GM23338 (cell line): ENCODE measurements at regions not wholly inside any gene's neighbourhood (a gene's known extent, or its start where the extent isn't known, plus 50 kb on each side); places are given as distances from the start of the nearest gene placed in this dataset.

Experiments used
- ATAC-seq: fragments of 200-7000 bp; cut with Tn5 transposase; 3 replicates; pipeline ENCODE4 v1.9.1; 2020
- DNase-seq: peaks from one replicate; pipeline ENCODE4 v3.0.0-alpha.2; 2015; ENCODE audit warnings: low spot score
- H2AFZ ChIP-seq: fragments of 200-600 bp; sonication (generic); 2 replicates; pipeline ENCODE4 v1.8.0; 2016; ENCODE audit warnings: antibody characterized with exemption, mild to moderate bottlenecking, moderate library complexity
- H3F3A ChIP-seq: fragments of 200-600 bp; sonication (generic); replicated peaks from 2 replicates; pipeline ENCODE4 v1.8.0; 2017; ENCODE audit warnings: antibody characterized with exemption, mixed run types, low read depth
- H3K27ac ChIP-seq: fragments of 200-600 bp; sonication (generic); 2 replicates; pipeline ENCODE4 v1.6.1; 2016; ENCODE audit warnings: low read depth
- H3K27me3 ChIP-seq: fragments of 200-600 bp; sonication (generic); 2 replicates; pipeline ENCODE4 v1.8.0; 2016; ENCODE audit warnings: mild to moderate bottlenecking, mixed run types, moderate library complexity; ENCODE audit not compliant: insufficient read depth
- H3K36me3 ChIP-seq: fragments of 200-600 bp; sonication (generic); 2 replicates; pipeline ENCODE4 v1.8.0; 2016; ENCODE audit warnings: mild to moderate bottlenecking; ENCODE audit not compliant: insufficient read depth
- H3K4me1 ChIP-seq: fragments of 200-600 bp; sonication (generic); 2 replicates; pipeline ENCODE4 v1.8.0; 2016; ENCODE audit warnings: mild to moderate bottlenecking, moderate library complexity; ENCODE audit not compliant: insufficient read depth
- H3K4me2 ChIP-seq: fragments of 200-600 bp; sonication (generic); 2 replicates; pipeline ENCODE4 v1.7.1; 2017; ENCODE audit warnings: mixed run types
- H3K4me3 ChIP-seq: fragments of 200-600 bp; sonication (generic); 2 replicates; pipeline ENCODE4 v1.6.1; 2016; ENCODE audit warnings: mixed run types
- H3K79me2 ChIP-seq: fragments of 200-600 bp; sonication (generic); replicated peaks from 2 replicates; pipeline ENCODE4 v1.8.0; 2017; ENCODE audit warnings: mild to moderate bottlenecking; ENCODE audit not compliant: insufficient read depth
- H3K9me2 ChIP-seq: fragments of 200-600 bp; sonication (generic); 2 replicates; pipeline ENCODE4 v1.8.0; 2017; ENCODE audit not compliant: insufficient read depth
- H4K20me1 ChIP-seq: fragments of 200-600 bp; sonication (generic); replicated peaks from 2 replicates; pipeline ENCODE4 v1.8.0; 2017; ENCODE audit warnings: mild to moderate bottlenecking; ENCODE audit not compliant: insufficient read depth
- H3K27ac Mint-ChIP-seq: 2 replicates; pipeline ENCODE4 v1.8.0; 2020; ENCODE audit warnings: inconsistent platforms, mild to moderate bottlenecking, moderate library complexity, mixed read lengths
- H3K27me3 Mint-ChIP-seq: 3 replicates; pipeline ENCODE4 v1.8.0; 2022; ENCODE audit warnings: low read depth, mild to moderate bottlenecking, moderate library complexity, mixed read lengths, inconsistent platforms; ENCODE audit not compliant: insufficient read depth, poor library complexity
- H3K36me3 Mint-ChIP-seq: 3 replicates; pipeline ENCODE4 v1.8.0; 2021; ENCODE audit warnings: low read depth, mild to moderate bottlenecking, inconsistent platforms, moderate library complexity, mixed read lengths
- H3K4me1 Mint-ChIP-seq: 3 replicates; pipeline ENCODE4 v1.8.0; 2020; ENCODE audit warnings: mild to moderate bottlenecking, inconsistent platforms, mixed read lengths
- H3K4me3 Mint-ChIP-seq: 3 replicates; pipeline ENCODE4 v1.8.0; 2021; ENCODE audit warnings: moderate library complexity, mild to moderate bottlenecking, inconsistent platforms, mixed read lengths
- H3K9me3 Mint-ChIP-seq: 3 replicates; pipeline ENCODE4 v1.8.0; 2020; ENCODE audit warnings: moderate library complexity, mild to moderate bottlenecking, inconsistent platforms, mixed read lengths
- CREB1 ChIP-seq: fragments of 250-450 bp; sonication (Bioruptor Pico); IDR thresholded peaks from 2 replicates; pipeline ENCODE4 v1.5.0; 2020; ENCODE audit warnings: low read depth, mild to moderate bottlenecking, moderate library complexity
- EZH2 ChIP-seq: fragments of 200-600 bp; sonication (generic); IDR thresholded peaks from one replicate; pipeline ENCODE4 v1.8.0; 2017; ENCODE audit warnings: antibody characterized with exemption, mild to moderate bottlenecking, low read depth; ENCODE audit not compliant: unreplicated experiment
- EZH2phosphoT487 ChIP-seq: fragments of 200-600 bp; sonication (generic); IDR thresholded peaks from one replicate; pipeline ENCODE4 v1.8.1; 2018; ENCODE audit warnings: antibody characterized with exemption; ENCODE audit not compliant: unreplicated experiment
- JUNB ChIP-seq: IDR thresholded peaks from one replicate; pipeline ENCODE4 v1.6.1; 2016; ENCODE audit warnings: antibody characterized with exemption; ENCODE audit not compliant: unreplicated experiment
- NANOG ChIP-seq: IDR thresholded peaks from 2 replicates; pipeline ENCODE4 v1.6.1; 2016; ENCODE audit warnings: antibody characterized with exemption, borderline replicate concordance
- POLR2AphosphoS5 ChIP-seq: IDR thresholded peaks from 2 replicates; pipeline ENCODE4 v1.6.1; 2016; ENCODE audit warnings: antibody characterized with exemption, low read depth
- REST ChIP-seq: IDR thresholded peaks from one replicate; pipeline ENCODE4 v1.6.1; 2018; ENCODE audit warnings: antibody characterized with exemption; ENCODE audit not compliant: unreplicated experiment
- STAT1 ChIP-seq: IDR thresholded peaks from one replicate; pipeline ENCODE4 v1.6.1; 2016; ENCODE audit warnings: antibody characterized with exemption; ENCODE audit not compliant: unreplicated experiment
- ZNF114 ChIP-seq: fragments of 250-450 bp; sonication (Bioruptor Pico); IDR thresholded peaks from 2 replicates; pipeline ENCODE4 v1.5.0; 2020; ENCODE audit warnings: mild to moderate bottlenecking, moderate library complexity
- ZNF331 ChIP-seq: fragments of 250-450 bp; sonication (Bioruptor Pico); IDR thresholded peaks from 2 replicates; pipeline ENCODE4 v1.5.0; 2020; ENCODE audit warnings: low read depth, mild to moderate bottlenecking, moderate library complexity
- TF ChIP-seq, protein P1 (sequence below): IDR thresholded peaks from 2 replicates; pipeline ENCODE4 v1.6.1; 2016; ENCODE audit warnings: antibody characterized with exemption
- TF ChIP-seq, protein P2 (sequence below): fragments of 250-450 bp; sonication (Bioruptor Pico); IDR thresholded peaks from 2 replicates; pipeline ENCODE4 v1.5.0; 2020; ENCODE audit warnings: mild to moderate bottlenecking, moderate library complexity
- TF ChIP-seq, protein P3 (sequence below), 2 experiments: fragments of 200-600 bp in 1 of 2; sonication (generic) in 1 of 2; conservative IDR thresholded peaks; 2 replicates each; pipeline versions ENCODE4 v1.5.1 to v1.6.1; 2016 to 2017; ENCODE audit warnings: antibody characterized with exemption in 2 of 2, low read depth in 2 of 2, mild to moderate bottlenecking in 2 of 2, moderate library complexity in 1 of 2

DNA sequence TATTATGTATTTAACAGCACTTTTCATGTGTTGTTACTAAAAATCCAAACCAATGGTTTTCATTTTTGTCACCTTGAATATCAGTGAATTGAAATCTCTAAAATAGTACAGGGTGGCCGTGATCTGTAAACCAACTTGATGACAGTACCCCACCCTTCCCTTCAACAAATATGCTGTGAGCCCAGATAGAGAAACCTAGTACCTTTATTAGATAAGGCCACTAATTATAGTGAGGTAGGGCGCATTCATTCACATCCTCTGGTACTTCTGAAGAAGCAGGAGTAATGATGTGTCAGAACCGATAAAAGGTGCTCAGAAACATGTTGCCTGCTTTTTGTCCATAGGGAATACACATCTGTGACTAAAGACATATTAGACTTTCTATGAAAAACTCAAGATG is 409.5 kb downstream of the GJA1 start:
- H3K9me2 ChIP-seq = no peaks in the 10 kb centered on the region
- H3K36me3 Mint-ChIP-seq = no peaks in the 10 kb centered on the region
- no peak overlapping the region for H3K4me2 ChIP-seq
- H3K4me1 Mint-ChIP-seq = peaks cover 20% of the 10 kb centered on the region
- ATAC-seq (no peak), DNase-seq (no peak)
- no peak overlapping the region for H2AFZ ChIP-seq
- TF ChIP-seq POLR2AphosphoS5 (no peak), REST (no peak), JUNB (no peak), EZH2phosphoT487 (no peak), EZH2 (no peak), STAT1 (no peak), ZNF114 (CRISPR knock-in tag) (no peak), ZNF331 (no peak), NANOG (no peak), CREB1 (CRISPR knock-in tag) (no peak)
- TF ChIP-seq, protein P1, sequence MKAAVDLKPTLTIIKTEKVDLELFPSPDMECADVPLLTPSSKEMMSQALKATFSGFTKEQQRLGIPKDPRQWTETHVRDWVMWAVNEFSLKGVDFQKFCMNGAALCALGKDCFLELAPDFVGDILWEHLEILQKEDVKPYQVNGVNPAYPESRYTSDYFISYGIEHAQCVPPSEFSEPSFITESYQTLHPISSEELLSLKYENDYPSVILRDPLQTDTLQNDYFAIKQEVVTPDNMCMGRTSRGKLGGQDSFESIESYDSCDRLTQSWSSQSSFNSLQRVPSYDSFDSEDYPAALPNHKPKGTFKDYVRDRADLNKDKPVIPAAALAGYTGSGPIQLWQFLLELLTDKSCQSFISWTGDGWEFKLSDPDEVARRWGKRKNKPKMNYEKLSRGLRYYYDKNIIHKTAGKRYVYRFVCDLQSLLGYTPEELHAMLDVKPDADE = no peak
- TF ChIP-seq, protein P2, sequence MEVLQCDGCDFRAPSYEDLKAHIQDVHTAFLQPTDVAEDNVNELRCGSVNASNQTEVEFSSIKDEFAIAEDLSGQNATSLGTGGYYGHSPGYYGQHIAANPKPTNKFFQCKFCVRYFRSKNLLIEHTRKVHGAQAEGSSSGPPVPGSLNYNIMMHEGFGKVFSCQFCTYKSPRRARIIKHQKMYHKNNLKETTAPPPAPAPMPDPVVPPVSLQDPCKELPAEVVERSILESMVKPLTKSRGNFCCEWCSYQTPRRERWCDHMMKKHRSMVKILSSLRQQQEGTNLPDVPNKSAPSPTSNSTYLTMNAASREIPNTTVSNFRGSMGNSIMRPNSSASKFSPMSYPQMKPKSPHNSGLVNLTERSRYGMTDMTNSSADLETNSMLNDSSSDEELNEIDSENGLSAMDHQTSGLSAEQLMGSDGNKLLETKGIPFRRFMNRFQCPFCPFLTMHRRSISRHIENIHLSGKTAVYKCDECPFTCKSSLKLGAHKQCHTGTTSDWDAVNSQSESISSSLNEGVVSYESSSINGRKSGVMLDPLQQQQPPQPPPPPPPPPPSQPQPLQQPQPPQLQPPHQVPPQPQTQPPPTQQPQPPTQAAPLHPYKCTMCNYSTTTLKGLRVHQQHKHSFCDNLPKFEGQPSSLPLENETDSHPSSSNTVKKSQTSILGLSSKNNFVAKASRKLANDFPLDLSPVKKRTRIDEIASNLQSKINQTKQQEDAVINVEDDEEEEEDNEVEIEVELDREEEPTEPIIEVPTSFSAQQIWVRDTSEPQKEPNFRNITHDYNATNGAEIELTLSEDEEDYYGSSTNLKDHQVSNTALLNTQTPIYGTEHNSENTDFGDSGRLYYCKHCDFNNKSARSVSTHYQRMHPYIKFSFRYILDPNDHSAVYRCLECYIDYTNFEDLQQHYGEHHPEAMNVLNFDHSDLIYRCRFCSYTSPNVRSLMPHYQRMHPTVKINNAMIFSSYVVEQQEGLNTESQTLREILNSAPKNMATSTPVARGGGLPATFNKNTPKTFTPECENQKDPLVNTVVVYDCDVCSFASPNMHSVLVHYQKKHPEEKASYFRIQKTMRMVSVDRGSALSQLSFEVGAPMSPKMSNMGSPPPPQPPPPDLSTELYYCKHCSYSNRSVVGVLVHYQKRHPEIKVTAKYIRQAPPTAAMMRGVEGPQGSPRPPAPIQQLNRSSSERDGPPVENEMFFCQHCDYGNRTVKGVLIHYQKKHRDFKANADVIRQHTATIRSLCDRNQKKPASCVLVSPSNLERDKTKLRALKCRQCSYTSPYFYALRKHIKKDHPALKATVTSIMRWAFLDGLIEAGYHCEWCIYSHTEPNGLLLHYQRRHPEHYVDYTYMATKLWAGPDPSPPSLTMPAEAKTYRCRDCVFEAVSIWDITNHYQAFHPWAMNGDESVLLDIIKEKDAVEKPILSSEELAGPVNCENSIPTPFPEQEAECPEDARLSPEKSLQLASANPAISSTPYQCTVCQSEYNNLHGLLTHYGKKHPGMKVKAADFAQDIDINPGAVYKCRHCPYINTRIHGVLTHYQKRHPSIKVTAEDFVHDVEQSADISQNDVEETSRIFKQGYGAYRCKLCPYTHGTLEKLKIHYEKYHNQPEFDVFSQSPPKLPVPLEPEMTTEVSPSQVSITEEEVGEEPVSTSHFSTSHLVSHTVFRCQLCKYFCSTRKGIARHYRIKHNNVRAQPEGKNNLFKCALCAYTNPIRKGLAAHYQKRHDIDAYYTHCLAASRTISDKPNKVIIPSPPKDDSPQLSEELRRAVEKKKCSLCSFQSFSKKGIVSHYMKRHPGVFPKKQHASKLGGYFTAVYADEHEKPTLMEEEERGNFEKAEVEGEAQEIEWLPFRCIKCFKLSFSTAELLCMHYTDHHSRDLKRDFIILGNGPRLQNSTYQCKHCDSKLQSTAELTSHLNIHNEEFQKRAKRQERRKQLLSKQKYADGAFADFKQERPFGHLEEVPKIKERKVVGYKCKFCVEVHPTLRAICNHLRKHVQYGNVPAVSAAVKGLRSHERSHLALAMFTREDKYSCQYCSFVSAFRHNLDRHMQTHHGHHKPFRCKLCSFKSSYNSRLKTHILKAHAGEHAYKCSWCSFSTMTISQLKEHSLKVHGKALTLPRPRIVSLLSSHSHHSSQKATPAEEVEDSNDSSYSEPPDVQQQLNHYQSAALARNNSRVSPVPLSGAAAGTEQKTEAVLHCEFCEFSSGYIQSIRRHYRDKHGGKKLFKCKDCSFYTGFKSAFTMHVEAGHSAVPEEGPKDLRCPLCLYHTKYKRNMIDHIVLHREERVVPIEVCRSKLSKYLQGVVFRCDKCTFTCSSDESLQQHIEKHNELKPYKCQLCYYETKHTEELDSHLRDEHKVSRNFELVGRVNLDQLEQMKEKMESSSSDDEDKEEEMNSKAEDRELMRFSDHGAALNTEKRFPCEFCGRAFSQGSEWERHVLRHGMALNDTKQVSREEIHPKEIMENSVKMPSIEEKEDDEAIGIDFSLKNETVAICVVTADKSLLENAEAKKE (CRISPR knock-in tag) = no peak
- TF ChIP-seq, protein P3, sequence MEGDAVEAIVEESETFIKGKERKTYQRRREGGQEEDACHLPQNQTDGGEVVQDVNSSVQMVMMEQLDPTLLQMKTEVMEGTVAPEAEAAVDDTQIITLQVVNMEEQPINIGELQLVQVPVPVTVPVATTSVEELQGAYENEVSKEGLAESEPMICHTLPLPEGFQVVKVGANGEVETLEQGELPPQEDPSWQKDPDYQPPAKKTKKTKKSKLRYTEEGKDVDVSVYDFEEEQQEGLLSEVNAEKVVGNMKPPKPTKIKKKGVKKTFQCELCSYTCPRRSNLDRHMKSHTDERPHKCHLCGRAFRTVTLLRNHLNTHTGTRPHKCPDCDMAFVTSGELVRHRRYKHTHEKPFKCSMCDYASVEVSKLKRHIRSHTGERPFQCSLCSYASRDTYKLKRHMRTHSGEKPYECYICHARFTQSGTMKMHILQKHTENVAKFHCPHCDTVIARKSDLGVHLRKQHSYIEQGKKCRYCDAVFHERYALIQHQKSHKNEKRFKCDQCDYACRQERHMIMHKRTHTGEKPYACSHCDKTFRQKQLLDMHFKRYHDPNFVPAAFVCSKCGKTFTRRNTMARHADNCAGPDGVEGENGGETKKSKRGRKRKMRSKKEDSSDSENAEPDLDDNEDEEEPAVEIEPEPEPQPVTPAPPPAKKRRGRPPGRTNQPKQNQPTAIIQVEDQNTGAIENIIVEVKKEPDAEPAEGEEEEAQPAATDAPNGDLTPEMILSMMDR (conservative IDR thresholded peaks at IDR 0.05; ENCODE audit: low read depth in 2 of 2) = no peak
- no peak overlapping the region for H3K4me3 ChIP-seq
- no peaks in the 10 kb centered on the region for H3F3A ChIP-seq
- H3K79me2 ChIP-seq = no peaks in the 10 kb centered on the region
- H3K27ac Mint-ChIP-seq = no peak overlapping the region
- no peaks in the 10 kb centered on the region for H3K36me3 ChIP-seq
- H3K4me1 ChIP-seq = peaks cover 10% of the 10 kb centered on the region
- H3K27ac ChIP-seq = no peak overlapping the region
- no peak overlapping the region for H3K4me3 Mint-ChIP-seq
- no peaks in the 10 kb centered on the region for H3K9me3 Mint-ChIP-seq
- no peaks in the 10 kb centered on the region for H3K27me3 Mint-ChIP-seq
- no peaks in the 10 kb centered on the region for H3K27me3 ChIP-seq
- H4K20me1 ChIP-seq = no peaks in the 10 kb centered on the region
